Mesenteric fat pad (tissue), 1 donor: ENCODE measurements at regions not wholly inside any gene's neighbourhood (a gene's known extent, or its start where the extent isn't known, plus 50 kb on each side); places are given as distances from the start of the nearest gene placed in this dataset.

ENCODE experiments used
- DNase-seq: peaks from one replicate; pipeline ENCODE4 v3.0.0-alpha.2; 2020; ENCODE audit warnings: low spot score
- donor health status: DM: yes; HTN: yes; CAD: no.

GRCh38 chr20:37643400-37643799 lies 50.4 kb upstream of the CTNNBL1 start:
- no peak for DNase-seq

GRCh38 chr20:37642246-37642645 lies 51.6 kb upstream of the CTNNBL1 start:
- no peak for DNase-seq

DNA sequence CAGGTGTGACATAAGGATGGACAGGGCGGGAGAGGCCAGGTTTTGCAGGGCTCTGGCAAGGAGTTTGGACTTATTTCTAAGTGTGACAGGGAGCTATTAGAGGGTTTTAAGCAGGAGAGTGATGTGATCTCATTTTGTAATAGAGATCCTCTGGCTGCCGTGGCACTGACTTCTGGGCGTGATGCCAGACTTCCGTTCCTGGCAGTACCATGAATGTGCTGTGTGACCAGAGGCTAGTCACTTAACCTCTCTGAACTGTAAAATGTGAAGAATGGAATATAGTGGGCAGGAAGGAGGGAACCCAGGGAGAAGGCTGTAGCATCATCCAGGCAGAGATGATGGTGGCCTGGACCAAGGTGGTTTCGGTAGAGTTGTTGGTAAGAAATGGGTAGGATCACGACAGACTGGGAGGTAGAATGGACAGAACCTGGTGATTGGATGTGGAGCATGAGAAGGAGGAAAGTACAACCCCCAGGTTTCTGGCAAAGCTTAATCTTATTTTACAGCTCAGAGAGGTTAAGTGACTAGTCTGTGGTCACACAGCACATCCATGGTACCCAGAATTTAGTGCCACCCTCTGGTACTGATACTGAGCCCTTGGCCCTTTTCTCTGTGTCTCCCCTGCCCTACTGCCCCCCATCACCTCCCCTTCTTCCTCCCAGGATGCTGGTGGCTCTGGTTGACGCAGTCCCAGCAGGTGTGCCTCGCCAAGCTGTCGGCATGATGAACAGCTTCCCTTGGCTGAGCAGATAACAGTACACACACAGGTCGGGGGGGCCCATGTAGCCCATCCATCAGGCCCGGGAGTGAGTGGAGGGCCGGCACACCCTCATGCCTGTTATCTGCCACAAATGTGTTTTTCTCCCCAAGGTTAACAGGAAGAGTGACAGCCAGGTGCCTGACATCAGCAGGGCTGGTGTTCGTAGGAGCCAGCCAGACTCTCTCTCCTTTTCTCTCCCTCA lies 52.9 kb upstream of the CTNNBL1 start:
- DNase-seq = no peak

DNA sequence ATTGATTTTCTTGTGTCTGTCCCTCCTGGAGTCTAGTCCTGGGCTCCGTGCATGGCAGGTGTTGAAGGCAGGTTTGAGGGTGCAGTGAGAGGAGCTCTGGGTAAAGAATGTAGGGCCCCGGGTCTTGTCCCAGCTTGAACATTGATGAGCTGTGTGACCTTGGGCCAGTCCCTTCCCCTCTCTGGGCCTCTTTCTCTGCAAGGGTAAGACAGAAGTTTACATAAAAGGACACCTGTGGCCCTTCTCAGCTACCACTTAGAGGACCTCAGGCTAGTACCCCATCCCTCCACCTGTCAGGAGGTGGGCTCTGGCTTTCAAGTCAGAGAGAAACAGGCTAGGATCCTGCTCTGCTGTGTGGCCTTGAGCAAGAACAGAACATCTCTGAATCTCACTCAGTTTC lies 55.3 kb upstream of the CTNNBL1 start:
- DNase-seq = no peak

DNA sequence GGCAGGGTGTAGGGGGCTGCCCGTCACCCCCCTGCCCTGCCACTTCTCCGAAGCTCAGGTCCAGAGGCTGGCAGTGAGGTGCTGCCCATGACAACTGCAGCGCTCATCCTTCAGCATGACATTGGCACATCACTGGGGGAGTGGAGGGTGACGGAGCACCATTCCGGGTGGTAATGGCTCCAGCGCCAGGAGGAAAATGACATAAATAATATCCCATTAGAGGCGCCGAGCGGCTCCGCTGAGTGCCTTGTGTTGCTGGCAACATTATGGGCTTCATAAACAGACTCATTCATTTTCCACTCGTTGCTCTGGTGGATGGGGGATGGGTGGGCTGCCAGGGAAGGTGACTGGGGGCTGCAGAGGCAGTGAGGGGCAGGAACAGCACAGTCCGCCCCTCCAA lies 56.9 kb upstream of the CTNNBL1 start:
- DNase-seq = no peak

DNA sequence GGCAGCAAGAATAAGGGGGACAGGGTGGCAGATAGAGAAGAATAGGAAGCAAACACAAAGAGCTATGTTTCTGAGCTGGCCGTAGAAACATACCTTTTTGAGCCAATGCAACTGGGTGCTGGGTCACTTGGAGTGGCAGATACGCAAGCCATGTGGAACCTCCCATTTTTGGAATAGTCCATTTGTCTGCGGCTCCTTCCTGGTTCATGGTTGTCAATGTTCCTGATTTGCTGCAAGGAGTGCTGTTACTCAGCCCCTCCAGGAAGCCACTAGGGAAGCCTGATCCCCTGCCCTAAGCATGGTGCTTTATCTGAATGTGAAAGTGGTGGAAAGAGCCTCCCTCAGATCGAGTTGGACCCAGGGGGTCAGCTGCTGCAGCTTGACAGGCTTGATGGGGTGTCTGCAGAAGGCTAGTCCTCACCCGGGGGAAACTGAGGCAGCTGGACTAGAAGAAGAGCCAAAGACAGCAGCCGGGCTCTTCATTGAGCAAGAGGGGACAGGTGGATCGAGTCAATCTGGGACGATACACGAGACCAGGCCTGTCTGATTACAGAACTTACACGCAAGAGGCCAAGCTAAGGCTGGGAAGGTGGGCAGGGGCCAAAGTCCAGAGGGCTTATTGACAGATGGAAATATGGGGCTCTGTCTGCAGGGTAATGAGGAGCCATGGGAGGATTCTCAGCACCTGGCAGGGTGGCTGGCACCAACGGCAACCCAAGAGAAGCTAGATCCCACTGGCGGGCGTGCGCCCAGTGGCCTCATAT lies 57.4 kb upstream of the CTNNBL1 start:
- DNase-seq = no peak

GRCh38 chr20:37630993-37631392 lies 62.8 kb upstream of the CTNNBL1 start:
- no peak for DNase-seq

DNA sequence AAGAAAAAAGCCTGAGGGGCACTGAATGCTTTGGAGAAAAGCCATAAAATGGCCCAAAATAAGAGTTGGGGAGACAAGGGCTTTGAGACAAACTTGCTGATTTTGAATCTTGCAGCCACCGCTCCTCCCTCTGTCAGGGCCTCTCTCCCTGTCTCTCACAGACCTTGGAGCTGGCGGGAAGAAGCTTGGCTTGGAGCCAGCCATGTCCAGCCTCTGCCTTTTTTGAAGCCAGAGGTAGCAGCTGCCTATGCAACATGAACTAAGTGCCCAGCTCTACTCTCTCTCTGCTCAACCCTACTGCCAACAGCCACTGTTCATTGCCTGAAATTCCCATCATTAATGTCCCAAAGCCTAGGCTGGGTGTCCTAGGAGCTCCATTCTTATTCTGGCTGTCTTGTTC lies 63.7 kb upstream of the CTNNBL1 start:
- no peak for DNase-seq

GRCh38 chr20:37627767-37628130 lies 66.1 kb upstream of the CTNNBL1 start:
- DNase-seq = no peak

GRCh38 chr20:37627060-37627766 lies 66.6 kb upstream of the CTNNBL1 start:
- DNase-seq = no peak

DNA sequence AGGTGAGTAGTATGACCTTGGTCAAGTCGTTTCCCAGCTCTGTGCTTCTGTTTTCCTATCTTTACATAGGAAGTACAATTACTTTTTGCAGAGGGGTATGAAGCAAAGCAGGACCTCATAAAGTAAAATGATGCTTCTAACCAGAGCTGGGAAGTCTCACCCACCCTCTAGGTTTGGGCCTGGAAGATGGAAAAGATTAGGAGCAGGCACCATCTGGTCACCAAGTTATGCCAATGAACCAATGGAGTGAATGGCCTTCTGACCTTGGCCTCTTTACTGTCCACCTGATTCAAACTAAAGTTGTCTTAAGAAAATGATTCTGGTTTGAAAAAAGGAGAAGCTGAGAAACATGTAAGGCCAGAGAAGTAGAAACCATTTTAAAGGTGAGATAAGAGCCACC lies 68.9 kb upstream of the CTNNBL1 start:
- no peak for DNase-seq

DNA sequence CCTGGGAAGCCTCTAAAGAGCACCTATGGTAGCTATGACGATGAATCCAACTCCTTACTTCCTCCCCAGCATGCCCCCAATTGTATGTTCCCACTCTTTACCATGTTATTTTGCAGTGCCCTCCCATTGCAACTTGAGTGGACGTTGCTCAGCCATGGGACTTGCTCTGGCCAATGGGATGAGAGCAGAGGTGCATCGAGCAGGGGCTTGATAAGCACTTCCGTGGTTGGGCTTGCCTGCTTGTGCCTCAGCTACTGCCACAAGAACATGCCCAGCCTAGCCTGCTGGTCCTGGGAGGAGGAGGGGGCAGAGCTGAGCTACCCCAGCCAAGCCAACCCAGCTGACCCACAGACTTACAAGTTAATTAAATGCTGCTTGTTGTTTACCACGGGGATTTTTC lies 71.1 kb upstream of the CTNNBL1 start:
- DNase-seq = no peak

- no peak for DNase-seq
Measured at GRCh38 chr20:37619496-37619895, 74.3 kb upstream of the CTNNBL1 start.

- no peak for DNase-seq
Measured at GRCh38 chr20:37616110-37616425, 77.8 kb upstream of the CTNNBL1 start.

DNA sequence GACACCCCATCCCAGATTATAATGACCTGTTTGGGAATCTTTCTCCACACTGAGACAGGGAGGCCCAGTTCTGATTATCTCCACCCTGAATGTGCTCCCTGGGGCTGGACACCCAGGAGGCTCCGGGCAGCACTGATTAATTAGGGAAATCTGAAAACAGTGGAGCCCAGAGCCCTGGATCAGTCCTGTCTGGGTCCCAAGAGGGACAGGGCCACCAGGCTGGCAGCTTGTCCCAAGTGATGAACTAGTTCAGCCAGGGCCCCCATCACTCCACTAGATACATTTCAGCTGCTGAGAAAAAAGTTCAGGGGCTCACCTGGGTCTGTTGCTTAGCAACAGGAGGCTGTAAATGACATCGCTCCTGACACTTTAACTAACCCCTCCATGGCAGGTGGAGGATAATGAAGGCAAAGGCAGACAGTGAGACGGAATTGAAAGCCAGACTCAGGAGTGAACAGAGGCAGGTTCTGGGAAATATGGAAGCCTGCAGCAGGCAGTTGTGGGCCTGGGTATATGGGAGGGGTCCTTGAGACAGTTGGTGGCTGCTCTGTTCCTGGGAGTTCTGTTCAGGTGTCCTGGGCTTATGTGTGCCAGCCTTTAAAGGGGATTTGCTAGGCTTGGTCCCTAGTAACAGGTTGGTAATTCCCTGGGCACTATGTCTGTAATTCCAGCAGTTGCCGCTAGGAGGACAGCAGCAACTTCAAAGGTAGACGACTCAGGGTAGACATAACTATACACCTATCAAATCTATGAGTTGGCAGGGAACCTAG lies 78.3 kb upstream of the CTNNBL1 start:
- no peak for DNase-seq

GRCh38 chr20:37611852-37612251 lies 82.0 kb upstream of the CTNNBL1 start:
- no peak for DNase-seq

GRCh38 chr20:37611346-37611745 lies 82.5 kb upstream of the CTNNBL1 start:
- DNase-seq = no peak

DNA sequence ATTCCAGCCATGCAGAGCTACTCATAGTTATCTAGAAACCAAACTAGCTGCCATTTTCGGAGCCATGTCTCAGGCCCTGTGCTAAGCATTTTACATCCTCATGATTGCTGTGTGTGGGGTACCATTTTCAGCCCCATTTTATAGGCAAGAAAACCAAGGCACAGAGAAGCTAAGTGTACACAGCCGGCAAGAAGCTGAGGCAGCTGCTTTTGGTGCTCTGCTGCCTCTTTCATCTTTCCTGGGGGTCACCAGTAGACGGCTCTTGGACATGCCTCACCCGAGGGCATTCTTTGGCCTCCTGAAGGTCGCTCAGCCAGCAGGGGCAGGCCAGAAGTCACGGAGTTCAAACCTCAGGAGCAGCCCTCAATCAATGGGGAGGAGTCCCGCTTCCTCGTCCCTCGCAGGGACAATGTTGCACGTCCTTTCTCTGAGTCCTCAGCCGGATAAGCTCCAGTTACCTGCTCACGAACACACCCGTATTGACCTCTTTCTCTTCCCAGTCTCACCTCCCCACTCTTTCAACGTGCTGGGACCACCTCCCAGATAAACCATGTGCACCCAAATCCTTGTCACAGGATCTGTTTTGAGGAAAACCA lies 82.6 kb upstream of the BLCAP start:
- DNase-seq = peak; percentile 69

- no peak for DNase-seq
Measured at GRCh38 chr20:37602634-37603033, 75.0 kb upstream of the BLCAP start.

GRCh38 chr20:37600486-37600885 lies 72.8 kb upstream of the BLCAP start:
- DNase-seq = no peak
